ENCODE measurements at regions not wholly inside any gene's neighbourhood (a gene's known extent, or its start where the extent isn't known, plus 50 kb on each side); places are given as distances from the start of the nearest gene placed in this dataset.
A peak's percentile ranks its signal among the peaks of the same experiment; 100 is the strongest.

DNA sequence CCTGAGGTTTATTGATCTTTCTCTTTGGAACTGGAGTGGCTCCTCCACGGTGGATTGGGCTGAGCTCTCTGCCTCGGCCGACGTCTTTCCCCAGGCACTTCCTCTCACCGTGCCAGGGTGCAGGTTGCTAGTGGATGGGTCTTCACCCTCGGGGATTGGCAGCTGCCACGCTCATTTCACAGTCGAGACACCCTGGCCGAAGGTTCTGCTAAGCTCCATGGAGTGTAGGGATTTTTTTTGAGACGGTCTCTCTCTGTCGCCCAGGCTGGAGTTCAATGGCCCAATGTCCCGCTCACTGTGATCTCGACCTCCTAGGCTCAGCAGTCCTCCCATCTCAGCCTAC lies 280.8 kb downstream of the SEC14L1 start:
- Histone ChIP-seq H3K27ac (ENCODE audit: low read depth, low read length) (peak overlapping the region; percentile 33), H3K9me2 (replicated peaks; ENCODE audit: control insufficient read depth, low read length) (no peaks in the 10 kb centered on the region), H3K36me3 (ENCODE audit: control insufficient read depth, low read length) (no peaks in the 10 kb centered on the region), H3K4me1 (ENCODE audit: control insufficient read depth, low read length) (peaks cover 50% of the 10 kb centered on the region), H3K4me2 (ENCODE audit: low read length) (peak overlapping the region; percentile 58), H3K27me3 (ENCODE audit: control insufficient read depth, low read length) (no peaks in the 10 kb centered on the region), H3K4me3 (ENCODE audit: low read length) (peak overlapping the region; percentile 48), H4K20me1 (ENCODE audit: control insufficient read depth, insufficient read depth, low read depth, low read length) (no peaks in the 10 kb centered on the region), H3F3A (ENCODE audit: control insufficient read depth, insufficient read depth) (peaks cover 3% of the 10 kb centered on the region), H3K79me2 (ENCODE audit: control insufficient read depth, low read length) (no peaks in the 10 kb centered on the region), H3K9me3 (ENCODE audit: control insufficient read depth, insufficient read depth, low read length) (no peaks in the 10 kb centered on the region)
- TF ChIP-seq, protein P1, sequence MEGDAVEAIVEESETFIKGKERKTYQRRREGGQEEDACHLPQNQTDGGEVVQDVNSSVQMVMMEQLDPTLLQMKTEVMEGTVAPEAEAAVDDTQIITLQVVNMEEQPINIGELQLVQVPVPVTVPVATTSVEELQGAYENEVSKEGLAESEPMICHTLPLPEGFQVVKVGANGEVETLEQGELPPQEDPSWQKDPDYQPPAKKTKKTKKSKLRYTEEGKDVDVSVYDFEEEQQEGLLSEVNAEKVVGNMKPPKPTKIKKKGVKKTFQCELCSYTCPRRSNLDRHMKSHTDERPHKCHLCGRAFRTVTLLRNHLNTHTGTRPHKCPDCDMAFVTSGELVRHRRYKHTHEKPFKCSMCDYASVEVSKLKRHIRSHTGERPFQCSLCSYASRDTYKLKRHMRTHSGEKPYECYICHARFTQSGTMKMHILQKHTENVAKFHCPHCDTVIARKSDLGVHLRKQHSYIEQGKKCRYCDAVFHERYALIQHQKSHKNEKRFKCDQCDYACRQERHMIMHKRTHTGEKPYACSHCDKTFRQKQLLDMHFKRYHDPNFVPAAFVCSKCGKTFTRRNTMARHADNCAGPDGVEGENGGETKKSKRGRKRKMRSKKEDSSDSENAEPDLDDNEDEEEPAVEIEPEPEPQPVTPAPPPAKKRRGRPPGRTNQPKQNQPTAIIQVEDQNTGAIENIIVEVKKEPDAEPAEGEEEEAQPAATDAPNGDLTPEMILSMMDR (IDR thresholded peaks at IDR 0.05; ENCODE audit: low read depth, low read length, poor library complexity, severe bottlenecking), result no peak

DNA sequence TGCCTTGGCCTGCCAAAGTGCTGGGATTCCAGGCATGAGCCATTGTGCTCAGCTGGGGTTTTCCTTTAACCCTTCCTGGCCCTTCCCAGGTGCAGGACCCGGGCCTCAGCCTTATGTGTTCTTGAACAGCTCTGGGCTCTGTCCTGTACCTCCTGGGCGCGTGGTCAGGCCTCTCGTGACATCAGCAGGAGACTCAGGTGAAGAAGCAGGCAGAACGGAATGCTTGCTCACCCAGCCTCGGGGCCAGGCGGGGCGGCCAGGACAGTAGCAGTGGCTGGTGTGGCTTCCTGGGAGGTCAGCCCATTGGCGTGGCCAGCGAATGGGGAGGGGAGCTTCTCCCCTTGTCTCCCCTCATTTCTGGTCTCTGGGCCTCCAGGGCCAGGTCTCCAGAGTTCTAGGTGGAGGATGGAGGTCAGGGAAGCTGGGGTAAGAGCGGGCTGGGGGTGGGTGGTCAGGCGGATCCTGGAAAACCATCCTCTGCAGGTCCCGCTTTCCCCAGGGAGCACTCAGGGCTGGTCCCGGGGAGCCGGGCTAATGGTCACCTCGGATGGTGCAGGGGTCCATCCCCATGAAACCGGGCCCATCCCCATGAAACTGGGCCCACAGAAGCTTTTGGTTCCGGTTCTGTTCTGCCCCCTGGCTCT lies 281.5 kb downstream of the SEC14L1 start:
- H3K4me2 ChIP-seq (ENCODE audit: low read length), result no peak overlapping the region
- H3K4me1 ChIP-seq (ENCODE audit: control insufficient read depth, low read length), result peaks cover 56% of the 10 kb centered on the region
- H3K36me3 ChIP-seq (ENCODE audit: control insufficient read depth, low read length), result no peaks in the 10 kb centered on the region
- peaks cover 3% of the 10 kb centered on the region for H3F3A ChIP-seq (ENCODE audit: control insufficient read depth, insufficient read depth)
- no peaks in the 10 kb centered on the region for H3K9me3 ChIP-seq (ENCODE audit: control insufficient read depth, insufficient read depth, low read length)
- no peaks in the 10 kb centered on the region for H4K20me1 ChIP-seq (ENCODE audit: control insufficient read depth, insufficient read depth, low read depth, low read length)
- no peaks in the 10 kb centered on the region for H3K79me2 ChIP-seq (ENCODE audit: control insufficient read depth, low read length)
- H3K9me2 ChIP-seq (replicated peaks; ENCODE audit: control insufficient read depth, low read length), result no peaks in the 10 kb centered on the region
- H3K27ac ChIP-seq (ENCODE audit: low read depth, low read length), result no peak overlapping the region
- TF ChIP-seq, protein P1 (IDR thresholded peaks at IDR 0.05; ENCODE audit: low read depth, low read length, poor library complexity, severe bottlenecking), result no peak
- TF ChIP-seq EZH2phosphoT487 (IDR thresholded peaks at IDR 0.05; ENCODE audit: borderline replicate concordance, low read length), result no peak
- no peak overlapping the region for H3K4me3 ChIP-seq (ENCODE audit: low read length)
- H3K27me3 ChIP-seq (ENCODE audit: control insufficient read depth, low read length), result no peaks in the 10 kb centered on the region

DNA sequence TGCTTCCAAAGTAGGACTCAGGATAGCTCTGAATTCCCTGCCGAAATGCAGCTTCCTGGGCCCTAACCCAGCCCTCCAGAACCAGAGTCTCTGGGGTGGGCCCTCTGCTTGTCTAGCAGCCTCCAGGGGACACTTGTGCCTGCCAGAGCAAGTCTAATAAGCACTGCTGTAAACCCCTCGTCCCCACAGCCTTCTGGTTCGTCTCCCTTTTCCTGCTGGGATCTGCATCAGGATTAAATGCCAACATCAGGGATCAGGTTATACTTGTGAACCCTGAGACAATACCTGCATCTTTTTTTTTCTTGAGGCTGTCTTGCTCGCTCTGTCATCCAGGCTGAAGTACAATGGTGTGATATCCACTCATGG lies 282.0 kb downstream of the SEC14L1 start:
- Histone ChIP-seq H3K27me3 (ENCODE audit: control insufficient read depth, low read length) (no peaks in the 10 kb centered on the region), H3K79me2 (ENCODE audit: control insufficient read depth, low read length) (no peaks in the 10 kb centered on the region), H3K9me3 (ENCODE audit: control insufficient read depth, insufficient read depth, low read length) (no peaks in the 10 kb centered on the region), H3K4me3 (ENCODE audit: low read length) (no peak overlapping the region), H3F3A (ENCODE audit: control insufficient read depth, insufficient read depth) (peaks cover 3% of the 10 kb centered on the region), H3K4me1 (ENCODE audit: control insufficient read depth, low read length) (peaks cover 61% of the 10 kb centered on the region), H3K36me3 (ENCODE audit: control insufficient read depth, low read length) (no peaks in the 10 kb centered on the region), H4K20me1 (ENCODE audit: control insufficient read depth, insufficient read depth, low read depth, low read length) (no peaks in the 10 kb centered on the region), H3K4me2 (ENCODE audit: low read length) (no peak overlapping the region), H3K9me2 (replicated peaks; ENCODE audit: control insufficient read depth, low read length) (no peaks in the 10 kb centered on the region), H3K27ac (ENCODE audit: low read depth, low read length) (no peak overlapping the region)
- no peak for TF ChIP-seq EZH2phosphoT487 (IDR thresholded peaks at IDR 0.05; ENCODE audit: borderline replicate concordance, low read length)
- TF ChIP-seq, protein P1 (IDR thresholded peaks at IDR 0.05; ENCODE audit: low read depth, low read length, poor library complexity, severe bottlenecking), result no peak
